SU-DHL-6 (cell line): ENCODE measurements at regions not wholly inside any gene's neighbourhood (a gene's known extent, or its start where the extent isn't known, plus 50 kb on each side); places are given as distances from the start of the nearest gene placed in this dataset.

Source experiments
- EZH2phosphoT487 ChIP-seq: fragments of 200-600 bp; sonication (generic), shearing (Covaris generic); conservative IDR thresholded peaks from 2 replicates; pipeline ENCODE4 v1.6.1; 2018; ENCODE audit warnings: mild to moderate bottlenecking, antibody characterized with exemption, low read length, moderate library complexity, mixed read lengths
- TF ChIP-seq, protein P1 (sequence below): fragments of 200-600 bp; sonication (generic); IDR thresholded peaks from one replicate; pipeline ENCODE4 v1.5.1; 2017; ENCODE audit warnings: antibody characterized with exemption, mild to moderate bottlenecking, low read length, moderate library complexity; ENCODE audit not compliant: insufficient read depth, poor library complexity, severe bottlenecking

DNA sequence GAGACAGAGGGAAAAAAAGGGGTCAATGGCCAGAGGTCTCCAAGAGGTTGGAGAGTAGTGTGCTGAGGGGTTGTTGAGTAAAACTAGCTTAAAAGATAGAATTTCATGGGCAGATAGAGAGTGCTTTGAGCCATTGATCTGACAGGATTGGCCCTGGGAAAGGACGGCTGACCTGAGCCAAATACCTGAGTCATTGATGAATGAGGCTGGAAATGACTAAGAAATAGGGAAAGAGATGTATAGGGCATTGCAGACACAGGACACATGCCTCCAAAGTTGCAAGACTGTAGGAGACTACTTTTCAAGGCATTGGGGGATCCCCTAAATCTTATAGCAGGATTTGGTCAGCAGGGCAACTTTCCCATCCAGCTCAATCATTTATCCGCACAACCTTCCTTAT, 168.7 kb downstream of the ABCC12 start:
- TF ChIP-seq EZH2phosphoT487: no peak
- TF ChIP-seq, protein P1, sequence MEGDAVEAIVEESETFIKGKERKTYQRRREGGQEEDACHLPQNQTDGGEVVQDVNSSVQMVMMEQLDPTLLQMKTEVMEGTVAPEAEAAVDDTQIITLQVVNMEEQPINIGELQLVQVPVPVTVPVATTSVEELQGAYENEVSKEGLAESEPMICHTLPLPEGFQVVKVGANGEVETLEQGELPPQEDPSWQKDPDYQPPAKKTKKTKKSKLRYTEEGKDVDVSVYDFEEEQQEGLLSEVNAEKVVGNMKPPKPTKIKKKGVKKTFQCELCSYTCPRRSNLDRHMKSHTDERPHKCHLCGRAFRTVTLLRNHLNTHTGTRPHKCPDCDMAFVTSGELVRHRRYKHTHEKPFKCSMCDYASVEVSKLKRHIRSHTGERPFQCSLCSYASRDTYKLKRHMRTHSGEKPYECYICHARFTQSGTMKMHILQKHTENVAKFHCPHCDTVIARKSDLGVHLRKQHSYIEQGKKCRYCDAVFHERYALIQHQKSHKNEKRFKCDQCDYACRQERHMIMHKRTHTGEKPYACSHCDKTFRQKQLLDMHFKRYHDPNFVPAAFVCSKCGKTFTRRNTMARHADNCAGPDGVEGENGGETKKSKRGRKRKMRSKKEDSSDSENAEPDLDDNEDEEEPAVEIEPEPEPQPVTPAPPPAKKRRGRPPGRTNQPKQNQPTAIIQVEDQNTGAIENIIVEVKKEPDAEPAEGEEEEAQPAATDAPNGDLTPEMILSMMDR: no peak
